B cell (primary cell): ENCODE measurements at regions not wholly inside any gene's neighbourhood (a gene's known extent, or its start where the extent isn't known, plus 50 kb on each side); places are given as distances from the start of the nearest gene placed in this dataset.

Experiments
- ATAC-seq: fragments of 200-7000 bp; cut with Tn5 transposase; one replicate; pipeline ENCODE4 v1.10.0; 2021; ENCODE audit warnings: low read depth, mild to moderate bottlenecking, moderate number of reproducible peaks, moderate library complexity
- CTCF ChIA-PET: fragments of 350-600 bp; sonication (Branson Sonifier 250); formaldehyde crosslinking; loops from one replicate; lab custom pipeline; 2021; ENCODE audit warnings: antibody characterized with exemption, inconsistent platforms; lab: Charles Lee
- POLR2A ChIA-PET: fragments of 350-600 bp; sonication (Branson Sonifier 250); formaldehyde crosslinking; loops from one replicate; lab custom pipeline; 2021; ENCODE audit warnings: antibody characterized with exemption; lab: Charles Lee
- DNase-seq: peaks from one replicate; pipeline ENCODE4 v3.0.0; 2013
- H2AFZ ChIP-seq: 2 replicates; pipeline ENCODE4 v1.6.1; 2012; ENCODE audit warnings: mild to moderate bottlenecking, low read depth, low read length; ENCODE audit not compliant: insufficient read depth, poor library complexity, severe bottlenecking
- H3K27ac ChIP-seq, 2 donors: 1 replicate in 1 of 2; 2 replicates in 1 of 2; pipeline ENCODE4 v1.5.1; 2012 to 2013; ENCODE audit warnings: low read length in 2 of 2, mild to moderate bottlenecking in 2 of 2, moderate library complexity in 1 of 2
- H3K27me3 ChIP-seq, 4 experiments: fragments of 200-600 bp in 1 of 4; sonication (generic) in 1 of 4; replicated peaks in 1 of 4; 1 replicate in 2 of 4; 2 replicates in 2 of 4; pipeline versions ENCODE4 v1.6.1 to v1.7.0; 2013 to 2016; ENCODE audit warnings: low read length in 3 of 4, mild to moderate bottlenecking in 2 of 4, mixed read lengths in 1 of 4, moderate library complexity in 1 of 4; ENCODE audit not compliant: insufficient read depth in 4 of 4, control insufficient read depth in 3 of 4; ENCODE audit errors: control extremely low read depth in 1 of 4
- H3K36me3 ChIP-seq, 2 experiments: replicated peaks in 1 of 2; 1 replicate in 1 of 2; 2 replicates in 1 of 2; pipeline versions ENCODE4 v1.6.1 to v1.7.1; 2013; ENCODE audit warnings: low read length in 1 of 2; ENCODE audit not compliant: insufficient read depth in 2 of 2, control insufficient read depth in 1 of 2; ENCODE audit errors: control extremely low read depth in 1 of 2, extremely low read depth in 1 of 2
- H3K4me1 ChIP-seq, 2 donors: fragments of 200-600 bp in 1 of 2; sonication (generic) in 1 of 2; 1 replicate in 1 of 2; 2 replicates in 1 of 2; pipeline versions ENCODE4 v1.5.1 to v1.6.1; 2013 to 2017; ENCODE audit warnings: low read length in 2 of 2; ENCODE audit not compliant: control insufficient read depth in 2 of 2, insufficient read depth in 2 of 2
- H3K4me2 ChIP-seq: replicated peaks from 2 replicates; pipeline ENCODE3; 2012; ENCODE audit warnings: mild to moderate bottlenecking, low read depth, low read length; ENCODE audit not compliant: poor library complexity, severe bottlenecking
- H3K4me3 ChIP-seq, 5 experiments: fragments of 200-600 bp in 1 of 5; sonication (generic) in 1 of 5; 1 replicate in 3 of 5; 2 replicates in 2 of 5; pipeline versions ENCODE4 v1.5.1 to v1.7.0; 2011 to 2016; ENCODE audit warnings: low read length in 4 of 5, mild to moderate bottlenecking in 4 of 5, low read depth in 2 of 5, control low read depth in 1 of 5, moderate library complexity in 1 of 5; ENCODE audit not compliant: insufficient read depth in 1 of 5; ENCODE audit errors: control extremely low read depth in 1 of 5, extremely low read depth in 1 of 5
- H3K79me2 ChIP-seq: fragments of 200-600 bp; sonication (generic); one replicate; pipeline ENCODE4 v1.6.0; 2016; ENCODE audit warnings: low read length; ENCODE audit not compliant: control insufficient read depth, insufficient read depth
- H3K9ac ChIP-seq: fragments of 200-600 bp; sonication (generic); 2 replicates; pipeline ENCODE4 v1.6.1; 2017; ENCODE audit warnings: mild to moderate bottlenecking, low read length, moderate library complexity
- H3K9me3 ChIP-seq, 3 donors: one replicate each; pipeline versions ENCODE4 v1.6.1 to v1.7.1; 2013; ENCODE audit warnings: low read length in 2 of 3; ENCODE audit not compliant: control insufficient read depth in 2 of 3, insufficient read depth in 1 of 3; ENCODE audit errors: control extremely low read depth in 1 of 3
- H4K20me1 ChIP-seq: 2 replicates; pipeline ENCODE4 v1.6.0; 2012; ENCODE audit warnings: mild to moderate bottlenecking, low read length; ENCODE audit not compliant: insufficient read depth, control insufficient read depth, poor library complexity, severe bottlenecking
- H3K27ac Mint-ChIP-seq: one replicate; pipeline ENCODE4 v1.8.0; 2021; ENCODE audit warnings: mixed read lengths
- H3K27me3 Mint-ChIP-seq: one replicate; pipeline ENCODE4 v1.8.0; 2021; ENCODE audit warnings: mixed read lengths
- H3K4me1 Mint-ChIP-seq: one replicate; pipeline ENCODE4 v1.8.0; 2021; ENCODE audit warnings: mixed read lengths
- H3K4me3 Mint-ChIP-seq: one replicate; pipeline ENCODE4 v1.8.0; 2021; ENCODE audit warnings: mixed read lengths
- H3K9me3 Mint-ChIP-seq: one replicate; pipeline ENCODE4 v1.8.0; 2022; ENCODE audit warnings: mixed read lengths; ENCODE audit not compliant: insufficient read depth
- EZH2 ChIP-seq: IDR thresholded peaks from 2 replicates; pipeline ENCODE4 v1.6.1; 2012; ENCODE audit warnings: borderline replicate concordance, low read depth, mild to moderate bottlenecking, moderate library complexity, low read length; ENCODE audit not compliant: insufficient read depth, poor library complexity, severe bottlenecking
- WGBS: methylation state at CpG from one replicate; pipeline ENCODE4 v1.1.5; 2013; ENCODE audit warnings: missing lambda C conversion rate; ENCODE audit not compliant: insufficient coverage; 5-methylcytosine and 5-hydroxymethylcytosine counted together
- intact Hi-C: fragments of 100-400 bp; cut with micrococcal nuclease; formaldehyde crosslinking; loops from one replicate; pipeline ENCODE4 v1.10.0; 2022
- TF ChIP-seq, protein P1 (sequence below): fragments of 200-600 bp; IDR thresholded peaks from one replicate; pipeline ENCODE4 v1.8.0; 2022; ENCODE audit warnings: antibody characterized with exemption, mild to moderate bottlenecking

- Histone ChIP-seq H3K4me3 (no peak overlapping the region), H3K27ac (no peak overlapping the region), H3K9me3 (no peaks in the 10 kb centered on the region), H3K27me3 (no peaks in the 10 kb centered on the region), H3K36me3 (no peaks in the 10 kb centered on the region), H3K4me1 (no peaks in the 10 kb centered on the region), H2AFZ (no peak overlapping the region), H3K4me2 (no peak overlapping the region), H3K9ac (no peak overlapping the region), H3K79me2 (no peaks in the 10 kb centered on the region), H4K20me1 (no peaks in the 10 kb centered on the region)
- Mint-ChIP-seq H3K27ac (no peak overlapping the region), H3K9me3 (no peaks in the 10 kb centered on the region), H3K27me3 (peaks cover 38% of the 10 kb centered on the region), H3K4me1 (no peaks in the 10 kb centered on the region), H3K4me3 (no peak overlapping the region)
- ChIA-PET POLR2A (no interaction called here), CTCF (interaction anchor here (5.8 kb wide), 1 partner anchor 11 kb away, joined by 30 read pairs; no protein-coding TSS in a partner anchor)
- no peak for ATAC-seq
- WGBS = 86% methylated on average over 1 of the region's 5 CpGs
- DNase-seq = no peak
- intact Hi-C loops = no loop called here
- TF ChIP-seq, protein P1, sequence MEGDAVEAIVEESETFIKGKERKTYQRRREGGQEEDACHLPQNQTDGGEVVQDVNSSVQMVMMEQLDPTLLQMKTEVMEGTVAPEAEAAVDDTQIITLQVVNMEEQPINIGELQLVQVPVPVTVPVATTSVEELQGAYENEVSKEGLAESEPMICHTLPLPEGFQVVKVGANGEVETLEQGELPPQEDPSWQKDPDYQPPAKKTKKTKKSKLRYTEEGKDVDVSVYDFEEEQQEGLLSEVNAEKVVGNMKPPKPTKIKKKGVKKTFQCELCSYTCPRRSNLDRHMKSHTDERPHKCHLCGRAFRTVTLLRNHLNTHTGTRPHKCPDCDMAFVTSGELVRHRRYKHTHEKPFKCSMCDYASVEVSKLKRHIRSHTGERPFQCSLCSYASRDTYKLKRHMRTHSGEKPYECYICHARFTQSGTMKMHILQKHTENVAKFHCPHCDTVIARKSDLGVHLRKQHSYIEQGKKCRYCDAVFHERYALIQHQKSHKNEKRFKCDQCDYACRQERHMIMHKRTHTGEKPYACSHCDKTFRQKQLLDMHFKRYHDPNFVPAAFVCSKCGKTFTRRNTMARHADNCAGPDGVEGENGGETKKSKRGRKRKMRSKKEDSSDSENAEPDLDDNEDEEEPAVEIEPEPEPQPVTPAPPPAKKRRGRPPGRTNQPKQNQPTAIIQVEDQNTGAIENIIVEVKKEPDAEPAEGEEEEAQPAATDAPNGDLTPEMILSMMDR = no peak
- TF ChIP-seq EZH2 = no peak
Measured at GRCh38 chr13:31436478-31436877, 236.7 kb downstream of the B3GLCT start.

DNA sequence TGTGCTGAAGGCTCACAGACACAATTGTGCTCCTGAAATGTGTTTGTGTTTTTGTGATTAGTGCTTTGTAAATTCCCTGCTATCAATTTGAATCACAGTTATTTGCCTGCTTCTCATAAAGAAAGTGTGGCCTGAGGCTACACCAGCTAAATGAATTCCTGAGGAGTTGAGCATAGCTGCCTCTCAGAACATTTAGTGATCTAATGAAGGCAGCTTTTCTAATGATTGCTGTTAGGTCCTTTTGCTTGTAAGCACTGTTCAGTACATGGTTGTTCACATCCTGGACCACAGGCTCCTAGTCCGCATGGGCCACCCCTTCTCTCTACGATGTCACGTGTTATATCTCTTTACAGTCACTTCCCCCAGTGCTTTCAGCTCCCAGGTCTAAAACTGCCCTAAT, 238.2 kb downstream of the B3GLCT start:
- DNase-seq = no peak

More for the DNA sequence above, 238.2 kb downstream of the B3GLCT start:
- H3K9ac ChIP-seq = no peak overlapping the region
- no peaks in the 10 kb centered on the region for H3K4me1 ChIP-seq
- Mint-ChIP-seq H3K4me1 (no peaks in the 10 kb centered on the region), H3K27me3 (peaks cover 42% of the 10 kb centered on the region), H3K27ac (no peak overlapping the region), H3K4me3 (no peak overlapping the region), H3K9me3 (no peaks in the 10 kb centered on the region)
- POLR2A ChIA-PET = no interaction called here
- no peak overlapping the region for H3K4me2 ChIP-seq
- CTCF ChIA-PET = interaction anchor here (1.2 to 5.8 kb wide), 3 partner anchors 9 to 29 kb away, joined by 3 to 30 read pairs (median 8); no protein-coding TSS in a partner anchor
- no peaks in the 10 kb centered on the region for H3K36me3 ChIP-seq
- 100% methylated on average over 3 of the region's 3 CpGs for WGBS
- H4K20me1 ChIP-seq = no peaks in the 10 kb centered on the region
- no peak overlapping the region for H3K4me3 ChIP-seq
- H3K79me2 ChIP-seq = no peaks in the 10 kb centered on the region
- no peaks in the 10 kb centered on the region for H3K9me3 ChIP-seq
- H2AFZ ChIP-seq = no peak overlapping the region
- no peak for TF ChIP-seq EZH2
- TF ChIP-seq, protein P1 = no peak
- no peak for ATAC-seq
- no peaks in the 10 kb centered on the region for H3K27me3 ChIP-seq
- intact Hi-C loops = no loop called here
- H3K27ac ChIP-seq = no peak overlapping the region
